HepG2 (cell line): ENCODE measurements at regions not wholly inside any gene's neighbourhood (a gene's known extent, or its start where the extent isn't known, plus 50 kb on each side); places are given as distances from the start of the nearest gene placed in this dataset.
A peak's percentile ranks its signal among the peaks of the same experiment; 100 is the strongest.
"Not testable (repeated sequence)": the region's sequence is repeated elsewhere in the genome, so short reads cannot be mapped to it uniquely, and the experiment has no call there.

Experiments
- ATAC-seq: fragments of 200-7000 bp; cut with Tn5 transposase; 3 replicates; pipeline ENCODE4 v1.9.1; 2020; ENCODE audit warnings: mild to moderate bottlenecking, moderate library complexity
- BruUV-seq: library from RNA; stranded (reverse); fragments of 400-500 nt; replicated peaks from 2 replicates; lab custom pipeline; 2021; lab: Mats Ljungman, UMichigan
- CTCF ChIA-PET: fragments of 300-600 bp; formaldehyde crosslinking; extraction: SDS; loops from one replicate; lab custom pipeline; 2021; ENCODE audit warnings: low total read pairs, inconsistent platforms, low intra/inter-chr PET ratio; lab: Yijun Ruan, JAX
- POLR2A ChIA-PET: fragments of 350-600 bp; sonication (Branson Sonifier 250); formaldehyde crosslinking; loops from one replicate; lab custom pipeline; 2020; ENCODE audit warnings: antibody characterized with exemption, inconsistent platforms; lab: Yijun Ruan, JAX
- DNase-seq: peaks from one replicate; pipeline ENCODE4 v3.0.0-alpha.2; 2015; ENCODE audit warnings: low spot score
- FAIRE-seq: peaks from 3 replicates; lab custom pipeline; 2011; peaks lifted over from hg19 to GRCh38; lab: Jason Lieb, UNC
- H2AFZ ChIP-seq: one replicate; pipeline ENCODE4 v1.6.1; 2011; ENCODE audit warnings: low read length, inconsistent platforms
- H3K27ac ChIP-seq: fragments of 300-600 bp; 3 replicates; pipeline ENCODE4 v1.8.0; 2011; ENCODE audit warnings: mixed run types, mild to moderate bottlenecking, mixed read lengths, low read length, inconsistent platforms; ENCODE audit not compliant: insufficient read depth; ENCODE audit errors: extremely low read length
- H3K27me3 ChIP-seq, 2 experiments: fragments of 200-600 bp in 1 of 2; 2 replicates in 1 of 2; 3 replicates in 1 of 2; pipeline versions ENCODE4 v1.6.0 to v1.8.0; 2011; ENCODE audit warnings: low read length in 2 of 2, mild to moderate bottlenecking in 2 of 2, moderate library complexity in 2 of 2, inconsistent platforms in 1 of 2; ENCODE audit not compliant: insufficient read depth in 2 of 2, control insufficient read depth in 1 of 2
- H3K36me3 ChIP-seq, 2 experiments: fragments of 200-600 bp in 1 of 2; replicated peaks in 1 of 2; 2 replicates in 1 of 2; 3 replicates in 1 of 2; pipeline versions ENCODE4 v1.5.1 to v1.8.0; 2011; ENCODE audit warnings: low read length in 2 of 2, inconsistent platforms in 1 of 2; ENCODE audit not compliant: insufficient read depth in 2 of 2, control insufficient read depth in 1 of 2
- H3K4me1 ChIP-seq: 2 replicates; pipeline ENCODE4 v1.5.1; 2012; ENCODE audit warnings: low read length, inconsistent platforms; ENCODE audit not compliant: insufficient read depth
- H3K4me2 ChIP-seq: 2 replicates; pipeline ENCODE4 v1.6.0; 2011; ENCODE audit warnings: low read depth, low read length, inconsistent platforms
- H3K4me3 ChIP-seq, 3 experiments: fragments of 200-600 bp in 1 of 3; sonication (generic), shearing (Covaris generic) in 1 of 3; replicated peaks in 1 of 3; 2 replicates each; pipeline ENCODE4 v1.5.1; 2011 to 2016; ENCODE audit warnings: low read length in 3 of 3, inconsistent platforms in 2 of 3, low read depth in 2 of 3, mild to moderate bottlenecking in 2 of 3, control low read depth in 1 of 3, mixed read lengths in 1 of 3; ENCODE audit not compliant: insufficient read depth in 1 of 3
- H3K79me2 ChIP-seq: one replicate; pipeline ENCODE4 v1.6.1; 2011; ENCODE audit warnings: low read length, inconsistent platforms; ENCODE audit not compliant: insufficient read depth
- H3K9ac ChIP-seq: 2 replicates; pipeline ENCODE4 v1.6.0; 2011; ENCODE audit warnings: mild to moderate bottlenecking, low read depth, low read length, inconsistent platforms; ENCODE audit not compliant: insufficient read depth
- H3K9me3 ChIP-seq: 2 replicates; pipeline ENCODE4 v1.5.1; 2012; ENCODE audit warnings: mild to moderate bottlenecking, low read length
- H4K20me1 ChIP-seq: 2 replicates; pipeline ENCODE4 v1.6.0; 2011; ENCODE audit warnings: inconsistent platforms, mild to moderate bottlenecking, low read length, moderate library complexity; ENCODE audit not compliant: insufficient read depth
- SMC3 ChIP-seq: IDR thresholded peaks from 2 replicates; pipeline ENCODE4 v1.6.1; 2011; ENCODE audit warnings: low read length, improper control_type of control experiment
- ZBED4 ChIP-seq: sonication (generic); formaldehyde crosslinking; IDR thresholded peaks from 2 replicates; pipeline ENCODE4 v1.4.0; 2020; ENCODE audit warnings: missing genetic modification reagents, borderline replicate concordance
- WGBS: methylation state at CpG from one replicate; pipeline ENCODE4 v1.1.6; 2017; ENCODE audit warnings: low lambda C conversion rate; 5-methylcytosine and 5-hydroxymethylcytosine counted together
- in situ Hi-C: cut with HindIII; loops from 2 replicates; pipeline ENCODE4 v1.10.0; 2017; ENCODE audit warnings: low pct_unique_long_range_greater_than_20kb; ENCODE audit not compliant: extremely low pct_ligation_motif_present
- intact Hi-C: fragments of 100-400 bp; cut with micrococcal nuclease; formaldehyde crosslinking; loops from one replicate; pipeline ENCODE4 v1.10.0; 2022; ENCODE audit not compliant: unreplicated experiment

GRCh38 chr7:51369746-51370145, 53.1 kb upstream of the COBL start (continued):
- TF ChIP-seq ZBED4 (CRISPR knock-in tag) (no peak), SMC3 (peak; percentile 28; the same call in 1 of the 2 replicates)

DNA sequence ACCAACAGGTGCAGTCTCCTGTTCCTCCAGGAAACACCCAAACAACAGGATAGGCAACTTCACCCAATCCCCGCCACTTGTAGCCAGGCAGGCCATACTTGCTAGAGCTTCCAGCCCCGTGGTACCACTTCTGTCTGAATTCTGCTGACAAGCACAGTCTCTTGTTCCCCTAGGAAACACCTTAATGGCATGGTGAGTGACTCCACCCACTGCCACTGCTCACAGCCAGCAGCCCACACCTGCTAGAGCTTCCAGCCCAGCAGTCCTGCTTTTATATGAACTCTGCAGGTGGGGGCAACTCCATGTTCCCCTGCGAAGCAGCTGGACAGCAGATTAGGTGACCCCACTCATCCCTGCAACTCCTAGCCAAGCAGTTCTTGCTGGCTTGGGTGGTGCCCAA, 52.6 kb upstream of the COBL start:
- POLR2A ChIA-PET, H3K9me3 ChIP-seq, H3K27ac ChIP-seq, H4K20me1 ChIP-seq, H3K4me2 ChIP-seq, H2AFZ ChIP-seq, FAIRE-seq, BruUV-seq, H3K79me2 ChIP-seq, H3K27me3 ChIP-seq, H3K36me3 ChIP-seq, H3K9ac ChIP-seq, DNase-seq, H3K4me3 ChIP-seq, ATAC-seq: not testable (repeated sequence)
- intact Hi-C loops (loop anchor here (1.0 to 5.0 kb wide), 2 partner anchors 52 to 116 kb away; partner anchors contain the start of gene COBL), in situ Hi-C loops (loop anchor here (5.0 to 10.0 kb wide), 3 partner anchors 114 to 207 kb away; no protein-coding TSS in a partner anchor)
- WGBS = 36% methylated on average over 2 of the region's 3 CpGs
- CTCF ChIA-PET = interaction anchor here (1.4 to 3.9 kb wide), 2 partner anchors 144 to 207 kb away, joined by 6 to 38 read pairs; no protein-coding TSS in a partner anchor
- H3K4me1 ChIP-seq = peaks cover 16% of the 10 kb centered on the region; the same call in 1 of the 2 replicates
